Liver (tissue), 8 donors: ENCODE measurements at regions not wholly inside any gene's neighbourhood (a gene's known extent, or its start where the extent isn't known, plus 50 kb on each side); places are given as distances from the start of the nearest gene placed in this dataset.

Source experiments
- DNase-seq: peaks from one replicate; pipeline ENCODE4 v3.0.0-alpha.2; 2017; ENCODE audit warnings: low spot score
- H3K27ac ChIP-seq, 2 donors: one replicate each; pipeline ENCODE4 v1.7.0; 2013; ENCODE audit warnings: inconsistent platforms in 2 of 2, low read length in 2 of 2, control low read depth in 1 of 2, low read depth in 1 of 2, mild to moderate bottlenecking in 1 of 2
- H3K27me3 ChIP-seq, 4 donors: one replicate each; pipeline versions ENCODE4 v1.6.1 to v1.7.0; 2013; ENCODE audit warnings: low read length in 3 of 4, inconsistent platforms in 1 of 4, mild to moderate bottlenecking in 1 of 4, moderate library complexity in 1 of 4; ENCODE audit not compliant: control insufficient read depth in 4 of 4, insufficient read depth in 4 of 4
- H3K36me3 ChIP-seq, 4 donors: one replicate each; pipeline versions ENCODE4 v1.6.1 to v1.7.0; 2013; ENCODE audit warnings: low read length in 3 of 4, mild to moderate bottlenecking in 3 of 4, low read depth in 1 of 4, moderate library complexity in 1 of 4; ENCODE audit not compliant: control insufficient read depth in 4 of 4, insufficient read depth in 3 of 4
- H3K4me1 ChIP-seq, 4 donors: one replicate each; pipeline versions ENCODE4 v1.6.1 to v1.7.0; 2013; ENCODE audit warnings: low read length in 3 of 4, mild to moderate bottlenecking in 3 of 4, moderate library complexity in 1 of 4; ENCODE audit not compliant: control insufficient read depth in 4 of 4, insufficient read depth in 4 of 4
- H3K4me3 ChIP-seq, 3 donors: one replicate each; pipeline versions ENCODE4 v1.6.1 to v1.7.0; 2013; ENCODE audit warnings: low read length in 3 of 3, control low read depth in 1 of 3, low read depth in 1 of 3, mild to moderate bottlenecking in 1 of 3
- H3K9ac ChIP-seq, 2 donors: one replicate each; pipeline ENCODE4 v1.7.0; 2013; ENCODE audit warnings: low read length in 2 of 2, mild to moderate bottlenecking in 2 of 2, moderate library complexity in 2 of 2, control low read depth in 1 of 2, low read depth in 1 of 2
- H3K9me3 ChIP-seq, 4 donors: one replicate each; pipeline versions ENCODE4 v1.6.1 to v1.7.0; 2013; ENCODE audit warnings: low read length in 3 of 4; ENCODE audit not compliant: control insufficient read depth in 4 of 4
- EGR1 ChIP-seq, 2 donors: IDR thresholded peaks; 2 replicates each; pipeline ENCODE4 v1.6.1; 2016 to 2018; ENCODE audit warnings: antibody characterized with exemption in 2 of 2, low read depth in 2 of 2
- FOXA1 ChIP-seq: IDR thresholded peaks from 2 replicates; pipeline ENCODE4 v1.6.1; 2016; ENCODE audit warnings: antibody characterized with exemption
- HNF4A ChIP-seq, 2 donors: conservative IDR thresholded peaks; 2 replicates each; pipeline ENCODE4 v1.6.1; 2016; ENCODE audit warnings: antibody characterized with exemption in 2 of 2, mild to moderate bottlenecking in 2 of 2
- HNF4G ChIP-seq: IDR thresholded peaks from 2 replicates; pipeline ENCODE4 v1.6.1; 2016; ENCODE audit warnings: antibody characterized with exemption
- JUND ChIP-seq, 2 donors: IDR thresholded peaks; 2 replicates each; pipeline ENCODE4 v1.6.1; 2016; ENCODE audit warnings: antibody characterized with exemption in 2 of 2
- NR2F2 ChIP-seq: IDR thresholded peaks from 2 replicates; pipeline ENCODE4 v1.6.1; 2016; ENCODE audit warnings: antibody characterized with exemption
- RAD21 ChIP-seq, 2 donors: IDR thresholded peaks; 2 replicates each; pipeline ENCODE4 v1.6.1; 2016; ENCODE audit warnings: antibody characterized with exemption in 2 of 2, mild to moderate bottlenecking in 2 of 2
- RXRA ChIP-seq, 2 donors: IDR thresholded peaks; 2 replicates each; pipeline ENCODE4 v1.6.1; 2017 to 2018; ENCODE audit warnings: antibody characterized with exemption in 2 of 2, mild to moderate bottlenecking in 1 of 2
- SP1 ChIP-seq: IDR thresholded peaks from 2 replicates; pipeline ENCODE4 v1.6.1; 2018; ENCODE audit warnings: antibody characterized with exemption, mild to moderate bottlenecking
- TAF1 ChIP-seq: conservative IDR thresholded peaks from 2 replicates; pipeline ENCODE4 v1.6.1; 2016; ENCODE audit warnings: antibody characterized with exemption, mild to moderate bottlenecking
- YY1 ChIP-seq: IDR thresholded peaks from 2 replicates; pipeline ENCODE4 v1.6.1; 2016; ENCODE audit warnings: antibody characterized with exemption, mild to moderate bottlenecking
- WGBS: extraction: QIAGEN DNeasy Blood & Tissue Kit; methylation state at CpG from one replicate; pipeline ENCODE4 v1.1.7; 2013; 5-methylcytosine and 5-hydroxymethylcytosine counted together
- TF ChIP-seq, protein P1 (sequence below): IDR thresholded peaks from 2 replicates; pipeline ENCODE4 v1.6.1; 2016; ENCODE audit warnings: antibody characterized with exemption
- TF ChIP-seq, protein P2 (sequence below): IDR thresholded peaks from 2 replicates; pipeline ENCODE4 v1.6.1; 2016; ENCODE audit warnings: antibody characterized with exemption
- TF ChIP-seq, protein P3 (sequence below): fragments of 150-350 bp; IDR thresholded peaks from 2 replicates; pipeline ENCODE4 v1.5.1; 2017; ENCODE audit warnings: improper control_type of control experiment, low read depth, low read length; ENCODE audit not compliant: missing input control
- TF ChIP-seq, protein P4 (sequence below): IDR thresholded peaks from 2 replicates; pipeline ENCODE4 v1.6.1; 2016; ENCODE audit warnings: antibody characterized with exemption, mild to moderate bottlenecking
- TF ChIP-seq, protein P5 (sequence below): IDR thresholded peaks from 2 replicates; pipeline ENCODE4 v1.6.1; 2016; ENCODE audit warnings: antibody characterized with exemption
- donor health status: healthy.
- donor health status: healthy.
- donor health status: healthy.
- donor health status: healthy.
- donor health status: healthy.

DNA sequence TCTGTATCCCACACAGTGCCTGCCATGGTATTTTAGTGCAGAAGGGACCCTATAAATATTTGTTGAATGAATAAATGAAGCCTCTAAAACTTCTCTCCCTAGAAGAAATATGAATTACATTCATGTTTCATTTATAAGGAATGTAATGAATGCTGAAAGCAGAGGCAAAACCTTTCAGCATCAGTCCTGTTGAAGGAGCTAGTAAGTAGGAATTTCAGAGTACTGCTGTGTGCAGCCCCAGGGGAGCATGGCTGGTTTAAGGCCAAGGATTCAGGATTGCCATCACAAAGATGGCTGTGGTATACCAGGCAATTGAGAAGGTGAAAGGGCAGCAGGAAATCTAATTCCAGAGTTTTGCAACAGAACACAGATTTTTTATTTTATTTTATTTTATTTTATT is 1131.4 kb downstream of the IGSF11 start:
- Histone ChIP-seq H3K27ac (no peak overlapping the region), H3K4me1 (no peaks in the 10 kb centered on the region), H3K9ac (no peak overlapping the region), H3K9me3 (peaks cover 0 to 4% (median 0%) of the 10 kb centered on the region in 4 donors), H3K36me3 (no peaks in the 10 kb centered on the region), H3K27me3 (no peaks in the 10 kb centered on the region), H3K4me3 (no peak overlapping the region)
- TF ChIP-seq RXRA (IDR thresholded peaks at IDR 0.05), result no peak
- TF ChIP-seq EGR1 (IDR thresholded peaks at IDR 0.05; ENCODE audit: low read depth in 2 of 2), result no peak
- TF ChIP-seq JUND (IDR thresholded peaks at IDR 0.05), result no peak
- TF ChIP-seq YY1, result no peak
- no peak for DNase-seq

DNA sequence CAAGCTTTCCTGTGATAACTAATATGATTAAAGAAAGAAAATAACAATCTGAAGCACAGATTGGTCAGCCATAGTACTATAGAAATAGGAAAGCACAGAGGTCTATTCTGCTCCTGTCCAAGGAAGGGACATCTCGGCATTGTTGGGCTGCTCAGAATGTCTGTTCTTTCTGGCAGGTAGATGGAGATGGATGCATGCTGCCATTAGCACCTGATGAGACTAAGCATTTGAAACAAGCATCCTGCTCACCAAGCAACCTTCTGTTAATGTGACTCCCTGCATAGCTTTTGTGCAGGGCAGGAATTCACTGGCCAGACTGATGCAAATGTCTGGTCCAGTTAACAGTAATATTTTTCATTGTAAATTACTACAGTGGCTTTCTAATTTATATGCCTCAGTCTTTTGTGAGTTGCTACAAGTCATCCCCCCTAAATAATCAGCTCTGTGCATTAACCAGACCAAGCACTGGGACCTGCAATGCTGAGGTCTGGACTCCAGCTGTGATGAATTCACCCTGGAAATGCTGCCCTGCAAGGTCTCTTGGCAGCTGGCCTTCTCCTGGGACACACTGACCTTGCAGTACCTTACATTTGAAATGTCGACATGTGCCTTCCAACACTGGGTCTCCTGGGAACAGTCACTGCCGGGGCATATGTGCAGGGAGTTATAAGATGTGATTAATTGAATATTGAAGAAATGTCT is 1123.7 kb downstream of the IGSF11 start:
- H3K4me3 ChIP-seq, result no peak overlapping the region
- WGBS, result 73% methylated on average over 3 of the region's 3 CpGs
- no peaks in the 10 kb centered on the region for H3K36me3 ChIP-seq
- no peaks in the 10 kb centered on the region for H3K4me1 ChIP-seq
- peaks cover 0 to 4% (median 0%) of the 10 kb centered on the region in 4 donors for H3K27me3 ChIP-seq
- no peak overlapping the region for H3K9ac ChIP-seq
- TF ChIP-seq HNF4A (conservative IDR thresholded peaks at IDR 0.05) (no peak), FOXA1 (no peak), RXRA (IDR thresholded peaks at IDR 0.05) (no peak), JUND (IDR thresholded peaks at IDR 0.05) (no peak), SP1 (no peak), RAD21 (IDR thresholded peaks at IDR 0.05) (no peak), NR2F2 (no peak), EGR1 (IDR thresholded peaks at IDR 0.05; ENCODE audit: low read depth in 2 of 2) (no peak), TAF1 (no peak), YY1 (no peak), HNF4G (no peak)
- TF ChIP-seq, protein P1, sequence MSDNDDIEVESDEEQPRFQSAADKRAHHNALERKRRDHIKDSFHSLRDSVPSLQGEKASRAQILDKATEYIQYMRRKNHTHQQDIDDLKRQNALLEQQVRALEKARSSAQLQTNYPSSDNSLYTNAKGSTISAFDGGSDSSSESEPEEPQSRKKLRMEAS, result no peak
- TF ChIP-seq, protein P2, sequence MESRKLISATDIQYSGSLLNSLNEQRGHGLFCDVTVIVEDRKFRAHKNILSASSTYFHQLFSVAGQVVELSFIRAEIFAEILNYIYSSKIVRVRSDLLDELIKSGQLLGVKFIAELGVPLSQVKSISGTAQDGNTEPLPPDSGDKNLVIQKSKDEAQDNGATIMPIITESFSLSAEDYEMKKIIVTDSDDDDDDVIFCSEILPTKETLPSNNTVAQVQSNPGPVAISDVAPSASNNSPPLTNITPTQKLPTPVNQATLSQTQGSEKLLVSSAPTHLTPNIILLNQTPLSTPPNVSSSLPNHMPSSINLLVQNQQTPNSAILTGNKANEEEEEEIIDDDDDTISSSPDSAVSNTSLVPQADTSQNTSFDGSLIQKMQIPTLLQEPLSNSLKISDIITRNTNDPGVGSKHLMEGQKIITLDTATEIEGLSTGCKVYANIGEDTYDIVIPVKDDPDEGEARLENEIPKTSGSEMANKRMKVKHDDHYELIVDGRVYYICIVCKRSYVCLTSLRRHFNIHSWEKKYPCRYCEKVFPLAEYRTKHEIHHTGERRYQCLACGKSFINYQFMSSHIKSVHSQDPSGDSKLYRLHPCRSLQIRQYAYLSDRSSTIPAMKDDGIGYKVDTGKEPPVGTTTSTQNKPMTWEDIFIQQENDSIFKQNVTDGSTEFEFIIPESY, result no peak
- TF ChIP-seq, protein P3, sequence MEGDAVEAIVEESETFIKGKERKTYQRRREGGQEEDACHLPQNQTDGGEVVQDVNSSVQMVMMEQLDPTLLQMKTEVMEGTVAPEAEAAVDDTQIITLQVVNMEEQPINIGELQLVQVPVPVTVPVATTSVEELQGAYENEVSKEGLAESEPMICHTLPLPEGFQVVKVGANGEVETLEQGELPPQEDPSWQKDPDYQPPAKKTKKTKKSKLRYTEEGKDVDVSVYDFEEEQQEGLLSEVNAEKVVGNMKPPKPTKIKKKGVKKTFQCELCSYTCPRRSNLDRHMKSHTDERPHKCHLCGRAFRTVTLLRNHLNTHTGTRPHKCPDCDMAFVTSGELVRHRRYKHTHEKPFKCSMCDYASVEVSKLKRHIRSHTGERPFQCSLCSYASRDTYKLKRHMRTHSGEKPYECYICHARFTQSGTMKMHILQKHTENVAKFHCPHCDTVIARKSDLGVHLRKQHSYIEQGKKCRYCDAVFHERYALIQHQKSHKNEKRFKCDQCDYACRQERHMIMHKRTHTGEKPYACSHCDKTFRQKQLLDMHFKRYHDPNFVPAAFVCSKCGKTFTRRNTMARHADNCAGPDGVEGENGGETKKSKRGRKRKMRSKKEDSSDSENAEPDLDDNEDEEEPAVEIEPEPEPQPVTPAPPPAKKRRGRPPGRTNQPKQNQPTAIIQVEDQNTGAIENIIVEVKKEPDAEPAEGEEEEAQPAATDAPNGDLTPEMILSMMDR, result no peak
- TF ChIP-seq, protein P4, sequence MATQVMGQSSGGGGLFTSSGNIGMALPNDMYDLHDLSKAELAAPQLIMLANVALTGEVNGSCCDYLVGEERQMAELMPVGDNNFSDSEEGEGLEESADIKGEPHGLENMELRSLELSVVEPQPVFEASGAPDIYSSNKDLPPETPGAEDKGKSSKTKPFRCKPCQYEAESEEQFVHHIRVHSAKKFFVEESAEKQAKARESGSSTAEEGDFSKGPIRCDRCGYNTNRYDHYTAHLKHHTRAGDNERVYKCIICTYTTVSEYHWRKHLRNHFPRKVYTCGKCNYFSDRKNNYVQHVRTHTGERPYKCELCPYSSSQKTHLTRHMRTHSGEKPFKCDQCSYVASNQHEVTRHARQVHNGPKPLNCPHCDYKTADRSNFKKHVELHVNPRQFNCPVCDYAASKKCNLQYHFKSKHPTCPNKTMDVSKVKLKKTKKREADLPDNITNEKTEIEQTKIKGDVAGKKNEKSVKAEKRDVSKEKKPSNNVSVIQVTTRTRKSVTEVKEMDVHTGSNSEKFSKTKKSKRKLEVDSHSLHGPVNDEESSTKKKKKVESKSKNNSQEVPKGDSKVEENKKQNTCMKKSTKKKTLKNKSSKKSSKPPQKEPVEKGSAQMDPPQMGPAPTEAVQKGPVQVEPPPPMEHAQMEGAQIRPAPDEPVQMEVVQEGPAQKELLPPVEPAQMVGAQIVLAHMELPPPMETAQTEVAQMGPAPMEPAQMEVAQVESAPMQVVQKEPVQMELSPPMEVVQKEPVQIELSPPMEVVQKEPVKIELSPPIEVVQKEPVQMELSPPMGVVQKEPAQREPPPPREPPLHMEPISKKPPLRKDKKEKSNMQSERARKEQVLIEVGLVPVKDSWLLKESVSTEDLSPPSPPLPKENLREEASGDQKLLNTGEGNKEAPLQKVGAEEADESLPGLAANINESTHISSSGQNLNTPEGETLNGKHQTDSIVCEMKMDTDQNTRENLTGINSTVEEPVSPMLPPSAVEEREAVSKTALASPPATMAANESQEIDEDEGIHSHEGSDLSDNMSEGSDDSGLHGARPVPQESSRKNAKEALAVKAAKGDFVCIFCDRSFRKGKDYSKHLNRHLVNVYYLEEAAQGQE, result no peak
- TF ChIP-seq, protein P5, sequence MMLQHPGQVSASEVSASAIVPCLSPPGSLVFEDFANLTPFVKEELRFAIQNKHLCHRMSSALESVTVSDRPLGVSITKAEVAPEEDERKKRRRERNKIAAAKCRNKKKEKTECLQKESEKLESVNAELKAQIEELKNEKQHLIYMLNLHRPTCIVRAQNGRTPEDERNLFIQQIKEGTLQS, result no peak
- no peaks in the 10 kb centered on the region for H3K9me3 ChIP-seq
- DNase-seq, result no peak
- H3K27ac ChIP-seq, result no peak overlapping the region
